Heart right ventricle (tissue), 16 donors: ENCODE measurements at regions not wholly inside any gene's neighbourhood (a gene's known extent, or its start where the extent isn't known, plus 50 kb on each side); places are given as distances from the start of the nearest gene placed in this dataset.
A peak's percentile ranks its signal among the peaks of the same experiment; 100 is the strongest.

Source experiments
- ATAC-seq, 8 donors: fragments of 200-7000 bp; cut with Tn5 transposase; one replicate each; pipeline ENCODE4 v1.9.1; 2020; ENCODE audit warnings: mild to moderate bottlenecking in 8 of 8, moderate library complexity in 8 of 8, moderate number of reproducible peaks in 1 of 8
- DNase-seq, 2 donors: peaks; one replicate each; pipeline ENCODE4 v3.0.0-alpha.2; 2020
- H3K27ac ChIP-seq, 10 donors: fragments of 200-600 bp; sonication (generic) in 2 of 10; one replicate each; pipeline versions ENCODE4 v1.5.0 to v1.8.0; 2020 to 2022; ENCODE audit warnings: mild to moderate bottlenecking in 3 of 10
- H3K27me3 ChIP-seq, 7 donors: fragments of 200-600 bp; one replicate each; pipeline ENCODE4 v1.8.0; 2021 to 2022; ENCODE audit warnings: mild to moderate bottlenecking in 2 of 7
- H3K36me3 ChIP-seq, 9 donors: fragments of 200-600 bp; sonication (generic) in 1 of 9; one replicate each; pipeline versions ENCODE4 v1.5.0 to v1.8.0; 2020 to 2022; ENCODE audit warnings: mild to moderate bottlenecking in 2 of 9
- H3K4me1 ChIP-seq, 9 donors: fragments of 200-600 bp; sonication (generic) in 1 of 9; one replicate each; pipeline versions ENCODE4 v1.5.0 to v1.8.0; 2020 to 2022; ENCODE audit warnings: mild to moderate bottlenecking in 4 of 9
- H3K4me3 ChIP-seq, 10 donors: fragments of 200-600 bp; sonication (generic) in 2 of 10; one replicate each; pipeline versions ENCODE4 v1.5.0 to v1.8.0; 2020 to 2022; ENCODE audit warnings: mild to moderate bottlenecking in 7 of 10, moderate library complexity in 2 of 10
- H3K9me3 ChIP-seq, 11 donors: fragments of 200-600 bp in 10 of 11; sonication (generic) in 2 of 11; one replicate each; pipeline versions ENCODE4 v1.5.0 to v1.8.0; 2013 to 2022; ENCODE audit warnings: mild to moderate bottlenecking in 2 of 11, control low read depth in 1 of 11, moderate library complexity in 1 of 11
- CTCF ChIP-seq, 9 donors: fragments of 200-600 bp; sonication (generic) in 2 of 9; IDR thresholded peaks; one replicate each; pipeline versions ENCODE4 v1.5.0 to v1.8.0; 2021 to 2022; ENCODE audit warnings: antibody characterized with exemption in 9 of 9, mild to moderate bottlenecking in 5 of 9, moderate library complexity in 1 of 9
- WGBS, 2 donors: extraction: QIAGEN DNeasy Blood & Tissue Kit; methylation state at CpG; one replicate each; pipeline ENCODE4 v1.1.7; 2013; ENCODE audit warnings: inconsistent platforms in 1 of 2; 5-methylcytosine and 5-hydroxymethylcytosine counted together
- intact Hi-C, 10 donors: fragments of 100-400 bp; cut with DNase I; formaldehyde crosslinking; loops; one replicate each; pipeline versions ENCODE4 v1.11.1 to v1.14.2; 2022
- donor health status: Arrhythmogenic right ventricular cardiomyopathy.
- donor health status: ischemic (EF 13 %, LVEDD 7.1; RV severe dilation, severe dysfunction).
- donor health status: healthy with polysubstance abuse.
- donor health status: DM: no; HTN: yes; CAD: no.
- donor health status: DM: no; HTN: no; CAD: no.
- donor health status: ischemic (EF 25% LVEDD 6.9; RV normal size, moderate dysfunction).
- donor health status: ischemic (EF 25% LVEDD 5.7; RV mildly dilated, moderate dysfunction).
- donor health status: healthy.
- donor health status: DM: yes; HTN: yes; CAD: no.
- donor health status: Ischemic cardiomyopathy.
- donor health status: ischemic (EF 35%, LVEDD 5.7; RV mildly dilated, moderate dysfunction).
- donor health status: nonischemic (EF 11% LVEDD 7.7; RV severe dilation, severe dysfunction).
- donor health status: DM: yes; HTN: yes; CAD: no.
- donor health status: PGD.
- donor health status: ischemic (EF 29% LVEDD 5.4; RV normal size, mild dysfunction).
- donor health status: nonischemic (EF 23%, LVEDD 6.1; RV moderate dilation, normal function).

- Histone ChIP-seq H3K4me1 (no peaks in the 10 kb centered on the region), H3K27ac (no peak overlapping the region), H3K9me3 (no peaks in the 10 kb centered on the region), H3K27me3 (peaks cover 0 to 7% (median 0%) of the 10 kb centered on the region in 7 donors), H3K4me3 (no peak overlapping the region), H3K36me3 (no peaks in the 10 kb centered on the region)
- ATAC-seq = no peak
- no peak for DNase-seq
- intact Hi-C loops = no loop called here
- no peak for TF ChIP-seq CTCF (IDR thresholded peaks at IDR 0.05)
- WGBS, 2 donors = 51 to 54% methylated on average over 4 of the region's 4 CpGs
Observed at GRCh38 chrX:85569686-85570085, 190.2 kb upstream of the POF1B start.

GRCh38 chrX:85569096-85569495, 189.6 kb upstream of the POF1B start:
- no peak for ATAC-seq
- Histone ChIP-seq H3K36me3 (no peaks in the 10 kb centered on the region), H3K4me1 (no peaks in the 10 kb centered on the region), H3K27ac (no peak overlapping the region), H3K27me3 (peaks cover 0 to 7% (median 0%) of the 10 kb centered on the region in 7 donors), H3K4me3 (no peak overlapping the region), H3K9me3 (no peaks in the 10 kb centered on the region)
- 44 to 57% methylated on average over 1 of the region's 1 CpG for WGBS, 2 donors
- DNase-seq = no peak
- intact Hi-C loops = no loop called here
- TF ChIP-seq CTCF (IDR thresholded peaks at IDR 0.05) = no peak

GRCh38 chrX:85561231-85561630, 181.8 kb upstream of the POF1B start:
- TF ChIP-seq CTCF (IDR thresholded peaks at IDR 0.05) = no peak
- DNase-seq (no peak), ATAC-seq (no peak)
- no peak overlapping the region for H3K4me3 ChIP-seq
- no peaks in the 10 kb centered on the region for H3K4me1 ChIP-seq
- no peak overlapping the region for H3K27ac ChIP-seq
- intact Hi-C loops = no loop called here
- no peaks in the 10 kb centered on the region for H3K36me3 ChIP-seq
- no peaks in the 10 kb centered on the region for H3K27me3 ChIP-seq
- H3K9me3 ChIP-seq = no peaks in the 10 kb centered on the region
- WGBS, 2 donors = 60 to 62% methylated on average over 7 of the region's 7 CpGs

- DNase-seq (no peak), ATAC-seq (no peak)
- TF ChIP-seq CTCF (IDR thresholded peaks at IDR 0.05) = peak in 8 of 9 donors; percentile 21 to 62 (median 44)
- H3K9me3 ChIP-seq = no peaks in the 10 kb centered on the region
- WGBS, 2 donors = 5% methylated on average over 4 of the region's 4 CpGs
- H3K4me1 ChIP-seq = peaks cover 0 to 5% (median 0%) of the 10 kb centered on the region in 9 donors
- no peak overlapping the region for H3K27ac ChIP-seq
- H3K4me3 ChIP-seq = peak overlapping the region in 1 of 10 donors; percentile 14
- intact Hi-C loops = loop anchor here in 9 of 10 donors (5.0 to 10.0 kb wide), 3 partner anchors 430 to 460 kb away; no protein-coding TSS in a partner anchor
- no peaks in the 10 kb centered on the region for H3K36me3 ChIP-seq
- no peaks in the 10 kb centered on the region for H3K27me3 ChIP-seq
Observed at GRCh38 chrX:85544609-85545008, 165.1 kb upstream of the POF1B start.
